T-helper 1 cell treated with Interleukin-12 subunit alpha and Interleukin-12 subunit beta and Interleukin-4 antibody, amounts not matched to agents 30 μg/mL and 1 μg/mL, for 36 hours (primary cell): ENCODE measurements at regions not wholly inside any gene's neighbourhood (a gene's known extent, or its start where the extent isn't known, plus 50 kb on each side); places are given as distances from the start of the nearest gene placed in this dataset.
"Not testable (repeated sequence)": the region's sequence is repeated elsewhere in the genome, so short reads cannot be mapped to it uniquely, and the experiment has no call there.

Experiments used
- H3K27ac Mint-ChIP-seq: one replicate; pipeline ENCODE4 v1.8.0; 2021; ENCODE audit warnings: mild to moderate bottlenecking, mixed read lengths
- H3K27me3 Mint-ChIP-seq: one replicate; pipeline ENCODE4 v1.8.0; 2021; ENCODE audit warnings: low read depth, mixed read lengths
- H3K36me3 Mint-ChIP-seq: one replicate; pipeline ENCODE4 v1.8.0; 2021; ENCODE audit warnings: low read depth, mixed read lengths
- H3K4me1 Mint-ChIP-seq: one replicate; pipeline ENCODE4 v1.8.0; 2021; ENCODE audit warnings: low read depth, mixed read lengths
- H3K4me3 Mint-ChIP-seq: one replicate; pipeline ENCODE4 v1.8.0; 2021; ENCODE audit warnings: mild to moderate bottlenecking, moderate library complexity, mixed read lengths
- H3K9me3 Mint-ChIP-seq: one replicate; pipeline ENCODE4 v1.8.0; 2021; ENCODE audit warnings: mixed read lengths

GRCh38 chr6:139990026-139990686 is 615.7 kb upstream of the CITED2 start:
- no peaks in the 10 kb centered on the region for H3K27me3 Mint-ChIP-seq
- H3K4me3 Mint-ChIP-seq: no peak overlapping the region

GRCh38 chr6:139988685-139989084 is 614.2 kb upstream of the CITED2 start:
- no peaks in the 10 kb centered on the region for H3K36me3 Mint-ChIP-seq

More at GRCh38 chr6:139990026-139990686, 615.7 kb upstream of the CITED2 start:
- Mint-ChIP-seq H3K9me3 (no peaks in the 10 kb centered on the region), H3K4me1 (no peaks in the 10 kb centered on the region), H3K36me3 (no peaks in the 10 kb centered on the region), H3K27ac (no peak overlapping the region)

GRCh38 chr6:139987091-139987490 is 612.6 kb upstream of the CITED2 start:
- H3K27ac Mint-ChIP-seq: no peak overlapping the region
- H3K36me3 Mint-ChIP-seq: no peaks in the 10 kb centered on the region
- no peaks in the 10 kb centered on the region for H3K9me3 Mint-ChIP-seq
- no peak overlapping the region for H3K4me3 Mint-ChIP-seq
- H3K4me1 Mint-ChIP-seq: no peaks in the 10 kb centered on the region
- H3K27me3 Mint-ChIP-seq: no peaks in the 10 kb centered on the region

More at GRCh38 chr6:139988685-139989084, 614.2 kb upstream of the CITED2 start:
- no peaks in the 10 kb centered on the region for H3K9me3 Mint-ChIP-seq
- no peak overlapping the region for H3K27ac Mint-ChIP-seq
- no peak overlapping the region for H3K4me3 Mint-ChIP-seq
- H3K27me3 Mint-ChIP-seq: no peaks in the 10 kb centered on the region
- no peaks in the 10 kb centered on the region for H3K4me1 Mint-ChIP-seq

- Mint-ChIP-seq H3K4me1 (no peaks in the 10 kb centered on the region), H3K9me3 (no peaks in the 10 kb centered on the region), H3K27me3 (no peaks in the 10 kb centered on the region), H3K27ac (no peak overlapping the region), H3K4me3 (no peak overlapping the region), H3K36me3 (no peaks in the 10 kb centered on the region)
These were observed 610.9 kb upstream of the CITED2 start for GRCh38 chr6:139985236-139985815.

GRCh38 chr6:139984317-139984716 is 609.9 kb upstream of the CITED2 start:
- Mint-ChIP-seq H3K27ac (no peak overlapping the region), H3K9me3 (no peaks in the 10 kb centered on the region), H3K4me3 (no peak overlapping the region)

GRCh38 chr6:139983555-139984276 is 609.3 kb upstream of the CITED2 start:
- Mint-ChIP-seq H3K9me3 (no peaks in the 10 kb centered on the region), H3K36me3 (no peaks in the 10 kb centered on the region), H3K4me1 (no peaks in the 10 kb centered on the region), H3K4me3 (no peak overlapping the region), H3K27ac (no peak overlapping the region), H3K27me3 (no peaks in the 10 kb centered on the region)

More at GRCh38 chr6:139984317-139984716, 609.9 kb upstream of the CITED2 start:
- H3K27me3 Mint-ChIP-seq: no peaks in the 10 kb centered on the region
- no peaks in the 10 kb centered on the region for H3K36me3 Mint-ChIP-seq
- no peaks in the 10 kb centered on the region for H3K4me1 Mint-ChIP-seq

GRCh38 chr6:139982652-139983295 is 608.3 kb upstream of the CITED2 start:
- Mint-ChIP-seq H3K4me1 (no peaks in the 10 kb centered on the region), H3K27ac (no peak overlapping the region), H3K27me3 (no peaks in the 10 kb centered on the region), H3K36me3 (no peaks in the 10 kb centered on the region), H3K9me3 (no peaks in the 10 kb centered on the region), H3K4me3 (no peak overlapping the region)

- H3K36me3 Mint-ChIP-seq: no peaks in the 10 kb centered on the region
- H3K27ac Mint-ChIP-seq: no peak overlapping the region
- H3K9me3 Mint-ChIP-seq: no peaks in the 10 kb centered on the region
- no peaks in the 10 kb centered on the region for H3K27me3 Mint-ChIP-seq
- no peaks in the 10 kb centered on the region for H3K4me1 Mint-ChIP-seq
- no peak overlapping the region for H3K4me3 Mint-ChIP-seq
These were observed 607.7 kb upstream of the CITED2 start for GRCh38 chr6:139982195-139982594.

GRCh38 chr6:139981768-139982181 is 607.3 kb upstream of the CITED2 start:
- H3K4me3 Mint-ChIP-seq: no peak overlapping the region
- H3K27me3 Mint-ChIP-seq: no peaks in the 10 kb centered on the region
- no peaks in the 10 kb centered on the region for H3K9me3 Mint-ChIP-seq
- no peaks in the 10 kb centered on the region for H3K4me1 Mint-ChIP-seq
- H3K27ac Mint-ChIP-seq: no peak overlapping the region
- no peaks in the 10 kb centered on the region for H3K36me3 Mint-ChIP-seq

- Mint-ChIP-seq H3K4me3 (no peak overlapping the region), H3K4me1 (no peaks in the 10 kb centered on the region), H3K9me3 (no peaks in the 10 kb centered on the region), H3K36me3 (no peaks in the 10 kb centered on the region), H3K27me3 (no peaks in the 10 kb centered on the region), H3K27ac (no peak overlapping the region)
These were observed 606.7 kb upstream of the CITED2 start for GRCh38 chr6:139981066-139981624.

- not testable (repeated sequence) for H3K36me3 Mint-ChIP-seq, H3K4me1 Mint-ChIP-seq, H3K27me3 Mint-ChIP-seq, H3K27ac Mint-ChIP-seq, H3K4me3 Mint-ChIP-seq, H3K9me3 Mint-ChIP-seq
These were observed 606.2 kb upstream of the CITED2 start for GRCh38 chr6:139980631-139981030.

GRCh38 chr6:139979021-139979725 is 604.7 kb upstream of the CITED2 start:
- Mint-ChIP-seq H3K4me1 (no peaks in the 10 kb centered on the region), H3K27me3 (no peaks in the 10 kb centered on the region), H3K27ac (no peak overlapping the region), H3K4me3 (no peak overlapping the region), H3K36me3 (no peaks in the 10 kb centered on the region), H3K9me3 (no peaks in the 10 kb centered on the region)

- Mint-ChIP-seq H3K4me3 (no peak overlapping the region), H3K36me3 (no peaks in the 10 kb centered on the region), H3K27ac (no peak overlapping the region), H3K4me1 (no peaks in the 10 kb centered on the region), H3K9me3 (no peaks in the 10 kb centered on the region), H3K27me3 (no peaks in the 10 kb centered on the region)
These were observed 603.5 kb upstream of the CITED2 start for GRCh38 chr6:139977887-139978332.
